ENCODE measurements at regions not wholly inside any gene's neighbourhood (a gene's known extent, or its start where the extent isn't known, plus 50 kb on each side); places are given as distances from the start of the nearest gene placed in this dataset.
"Not testable (repeated sequence)": the region's sequence is repeated elsewhere in the genome, so short reads cannot be mapped to it uniquely, and the experiment has no call there.

DNA sequence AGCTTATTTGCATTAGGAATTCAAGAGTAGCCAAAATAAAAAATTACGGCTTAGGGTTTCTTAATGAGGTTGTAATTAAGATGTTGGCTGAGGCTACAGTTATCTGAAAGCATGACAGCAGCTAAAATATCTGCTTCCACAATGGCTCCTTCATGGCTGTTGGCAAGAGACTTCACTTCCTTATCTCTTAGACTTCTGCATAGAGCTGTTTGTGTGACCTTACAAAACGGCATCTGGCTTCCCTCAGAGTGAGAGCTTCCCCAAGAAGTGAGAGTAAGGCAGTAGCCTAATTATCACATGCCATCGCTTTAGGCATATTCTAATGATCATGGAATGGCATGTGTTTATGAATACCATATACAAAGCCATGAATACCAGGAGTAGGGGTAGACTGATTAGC, 57.6 kb downstream of the CCDC59 start:
- DNase-seq: no peak

DNA sequence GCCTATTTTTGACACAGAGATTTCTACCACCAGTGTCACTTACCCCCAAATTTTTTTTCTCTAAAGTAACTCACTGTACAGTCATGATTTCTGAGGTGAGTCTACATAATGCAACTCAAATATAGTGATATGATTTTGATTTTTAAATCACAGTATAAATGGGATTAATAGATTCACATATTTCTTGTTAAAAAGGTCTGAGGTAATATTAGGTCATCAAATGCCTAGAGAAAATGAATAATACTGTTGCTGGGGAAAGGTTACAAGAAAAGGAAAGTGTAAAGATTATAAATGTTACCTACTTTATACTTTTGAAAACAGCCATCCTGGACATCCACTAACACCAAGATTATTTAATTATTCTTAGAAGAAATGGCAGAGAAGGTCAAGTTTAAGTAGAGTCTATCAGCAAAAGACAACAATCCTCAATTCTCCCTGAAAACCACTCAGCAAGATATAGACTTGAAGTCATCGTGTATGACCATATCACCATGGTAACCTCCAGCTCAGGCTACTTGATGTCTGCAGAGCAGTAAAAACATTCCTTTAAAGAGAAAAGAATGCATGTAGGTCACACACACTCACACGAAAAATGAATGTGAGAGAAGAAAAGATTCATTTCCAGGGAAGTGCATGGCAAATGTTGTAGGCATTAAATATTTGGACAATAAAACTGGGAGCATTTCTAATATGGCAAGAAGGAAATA, 58.7 kb downstream of the CCDC59 start:
- no peak for DNase-seq

DNA sequence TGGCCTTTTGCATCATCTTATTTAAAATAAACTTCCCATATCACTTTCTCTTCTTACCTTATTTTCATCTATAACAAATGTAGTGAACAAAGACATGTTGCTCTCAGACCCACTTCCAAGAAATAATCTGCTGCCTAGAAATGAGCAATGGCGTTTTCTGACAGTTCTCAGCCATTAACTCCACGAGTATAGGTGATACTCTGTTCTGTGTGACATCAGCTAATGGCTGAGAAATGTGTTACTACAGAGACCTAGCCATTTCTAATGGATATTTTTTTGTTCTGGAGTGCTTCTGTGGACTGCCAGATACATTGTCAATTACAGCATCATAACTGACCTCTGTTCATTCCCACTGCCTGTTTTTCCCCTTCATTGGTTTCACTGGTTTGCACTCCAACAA, 67.8 kb downstream of the CCDC59 start:
- no peak for DNase-seq

DNA sequence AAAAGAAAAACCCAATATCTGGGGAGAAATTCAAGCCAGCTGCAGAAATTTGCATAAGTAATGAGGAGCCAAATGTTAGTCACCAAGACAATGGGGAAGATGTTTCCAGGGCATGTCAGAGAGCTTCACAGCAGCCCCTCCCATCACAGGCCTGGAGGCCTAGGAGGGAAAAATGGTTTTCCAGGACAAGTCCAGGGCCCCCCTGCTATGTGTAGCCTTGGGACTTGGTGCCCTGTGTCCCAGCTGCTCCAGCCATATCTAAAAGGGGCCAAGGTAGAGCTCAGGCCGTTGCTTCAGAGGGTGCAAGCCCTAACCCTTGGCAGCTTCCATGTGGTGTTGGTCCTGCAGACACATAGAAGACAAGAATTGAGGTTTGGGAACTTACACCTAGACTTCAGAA, 76.9 kb downstream of the CCDC59 start:
- DNase-seq: not testable (repeated sequence)

DNA sequence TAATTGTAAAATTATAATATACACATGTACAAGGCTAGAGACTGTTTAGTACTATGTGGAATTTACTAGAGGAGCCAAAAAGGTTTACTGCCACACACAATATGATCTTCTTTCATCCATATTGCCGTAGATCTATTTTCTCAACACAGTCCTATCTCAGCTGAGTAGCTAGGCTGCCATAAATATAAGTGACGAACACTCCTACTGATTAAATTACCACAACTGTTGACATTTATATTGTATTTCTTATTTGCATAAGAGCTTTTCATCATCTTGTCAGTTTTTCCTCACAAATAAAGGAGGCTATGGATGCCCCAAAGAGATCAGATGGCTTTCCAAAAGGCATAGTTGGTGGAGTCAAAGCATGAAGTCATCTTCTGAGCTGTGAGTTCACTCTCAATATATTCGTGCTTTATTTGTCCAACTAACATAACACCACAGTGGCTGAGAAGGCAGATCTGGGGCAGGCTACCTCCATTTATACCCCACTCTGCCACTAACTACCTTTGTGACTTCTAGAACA, 78.6 kb downstream of the CCDC59 start:
- peak; percentile 88 for DNase-seq

DNA sequence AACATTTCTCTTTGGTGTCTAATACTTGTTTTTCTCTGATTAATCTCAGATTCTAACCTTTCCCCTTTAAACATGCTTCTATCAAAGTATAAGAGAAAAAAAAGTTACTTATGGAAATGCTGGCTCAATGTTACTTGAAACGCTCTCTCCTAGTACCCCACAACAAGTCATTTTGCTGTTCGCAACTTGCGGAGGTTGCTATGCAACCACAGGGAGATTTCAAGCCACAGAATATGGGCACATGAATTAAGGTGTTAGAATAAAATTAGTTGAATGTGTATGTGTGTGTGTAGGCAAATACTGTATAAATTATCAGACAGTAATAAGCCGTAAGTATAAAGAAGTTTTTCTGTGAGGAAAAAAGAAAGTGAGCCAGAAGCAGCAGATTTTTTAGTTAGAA, 80.6 kb downstream of the CCDC59 start:
- DNase-seq: peak; percentile 26

DNA sequence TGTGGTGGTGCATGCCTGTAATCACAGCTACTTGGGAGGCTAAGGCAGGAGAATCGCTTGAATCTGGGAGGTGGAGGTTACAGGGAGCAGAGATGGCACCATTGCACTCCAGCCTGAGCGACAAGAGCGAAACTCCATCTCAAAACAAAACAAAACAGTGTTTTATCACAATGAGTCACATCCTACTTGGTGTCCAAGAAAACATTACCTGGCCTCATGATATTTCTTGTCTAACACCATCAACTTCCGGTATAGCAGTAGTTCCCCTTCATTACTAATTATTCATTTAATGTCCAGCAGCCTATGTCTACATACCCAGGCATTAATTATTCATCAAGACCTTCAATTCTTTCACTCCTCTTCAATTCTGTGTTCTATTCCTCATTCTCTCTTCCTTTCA, 115.5 kb downstream of the CCDC59 start:
- no peak for DNase-seq

DNA sequence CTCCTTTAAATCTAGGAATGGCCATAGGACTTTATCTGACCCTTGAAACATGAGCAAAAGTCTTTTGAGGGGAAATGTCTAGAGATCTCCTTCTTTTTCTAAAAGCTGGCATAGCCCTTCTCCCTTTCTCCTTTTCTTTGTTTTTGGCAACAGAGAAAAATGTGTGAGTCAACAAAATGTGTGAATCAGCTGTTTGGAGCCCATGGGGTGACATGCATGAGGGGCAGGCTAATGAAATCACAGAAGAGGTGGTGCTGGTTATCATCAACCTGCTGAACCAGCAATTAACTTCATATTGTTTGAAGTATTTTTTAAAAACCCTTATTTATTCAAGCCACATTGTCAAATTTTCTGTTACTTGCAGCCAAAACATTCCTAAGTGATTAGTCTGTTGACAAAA, 132.3 kb downstream of the CCDC59 start:
- no peak for DNase-seq

DNA sequence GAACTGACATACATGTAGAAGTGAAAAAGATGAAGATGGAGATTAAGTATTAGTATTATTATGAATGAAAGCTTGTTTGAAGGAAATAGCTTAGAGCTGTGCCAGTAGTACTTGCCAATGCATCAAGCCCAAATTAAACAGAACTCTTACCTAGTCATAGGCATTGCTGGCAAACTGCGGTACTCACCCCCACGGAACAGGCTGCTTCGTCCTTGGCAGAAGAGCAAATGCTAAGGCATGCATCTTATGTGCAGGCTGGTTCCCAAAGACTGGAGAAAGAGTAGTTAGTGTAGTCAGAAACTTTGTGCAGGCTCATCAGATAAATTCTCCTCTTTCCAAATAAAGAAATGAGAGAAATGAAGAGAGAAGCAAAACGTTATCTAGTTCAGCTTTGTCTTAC, 134.8 kb downstream of the CCDC59 start:
- DNase-seq: no peak

DNA sequence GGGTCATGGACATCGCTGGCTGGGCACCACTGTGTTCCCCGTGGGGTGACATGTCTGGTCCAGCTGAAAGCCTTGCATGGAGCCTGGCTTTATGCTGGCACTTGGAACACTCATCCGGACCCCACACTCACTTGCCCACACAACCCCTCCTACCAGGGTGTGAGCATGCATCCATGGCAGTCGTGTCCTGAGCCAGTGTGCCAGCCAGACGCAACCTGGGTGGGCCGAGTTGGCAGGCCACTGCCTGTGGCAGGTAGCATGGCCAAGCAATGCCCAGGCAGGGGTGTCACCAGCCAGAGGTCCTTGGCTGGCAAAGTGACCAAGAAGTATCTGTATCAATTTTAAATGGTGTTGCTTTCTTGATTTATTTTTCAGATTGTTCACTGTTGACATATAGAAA, 141.7 kb downstream of the CCDC59 start:
- no peak for DNase-seq

DNA sequence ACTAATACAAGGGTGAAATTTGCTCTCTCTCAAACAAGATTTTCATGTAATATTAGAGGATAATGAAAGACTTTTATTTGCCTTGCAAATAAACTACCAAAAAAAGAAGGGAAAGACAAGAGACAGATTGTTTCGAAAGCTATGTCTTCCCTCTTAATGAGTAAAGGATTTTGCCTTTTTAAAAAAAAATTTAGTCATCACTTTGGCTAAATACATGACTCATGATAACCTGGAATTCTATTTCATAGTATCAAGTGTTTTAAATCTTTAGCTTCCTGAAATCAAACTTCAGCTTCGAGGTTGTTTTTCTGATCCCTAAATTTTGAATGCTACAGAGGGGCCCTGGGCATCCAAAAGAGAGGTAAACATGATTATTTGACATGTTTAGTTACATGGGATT, 144.4 kb downstream of the CCDC59 start:
- no peak for DNase-seq

DNA sequence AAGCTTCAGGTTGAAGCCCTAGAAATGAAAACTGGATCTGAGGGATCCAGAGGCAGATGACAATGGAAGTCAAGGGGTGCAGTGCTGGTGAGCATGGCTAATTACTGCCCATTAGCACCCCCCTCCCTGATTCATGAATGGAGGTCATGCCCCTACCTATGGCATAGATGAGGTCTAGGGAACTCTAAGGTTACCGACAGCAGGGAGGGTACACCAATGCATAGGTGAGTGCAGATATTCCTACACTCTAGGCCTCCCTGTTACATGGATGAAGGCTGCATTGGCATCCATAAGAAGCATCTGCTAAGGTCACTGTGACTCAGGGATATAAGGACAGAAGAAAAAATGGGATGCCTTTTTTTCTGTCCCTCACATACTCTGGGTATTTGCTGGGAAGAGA, 147.3 kb downstream of the CCDC59 start:
- DNase-seq: no peak

DNA sequence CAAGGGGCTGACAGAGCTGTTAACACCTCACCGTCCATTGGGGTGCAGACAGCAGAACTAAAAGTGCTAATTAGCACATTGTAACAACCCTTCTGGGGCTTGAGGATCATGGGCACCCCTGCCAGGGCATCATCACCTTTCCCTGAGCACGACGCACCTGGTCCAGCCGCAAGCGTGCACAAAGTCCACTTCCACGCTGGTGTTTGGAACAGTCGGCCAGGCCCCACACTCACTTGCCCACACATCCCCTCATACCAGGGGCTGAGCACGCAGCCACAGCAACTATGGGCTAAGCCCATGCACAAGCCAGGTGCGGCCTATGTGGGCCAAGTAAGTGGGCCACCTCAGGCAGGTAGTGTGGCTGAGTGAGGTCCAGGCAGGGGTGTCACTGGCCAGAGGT, 148.7 kb downstream of the CCDC59 start:
- no peak for DNase-seq

DNA sequence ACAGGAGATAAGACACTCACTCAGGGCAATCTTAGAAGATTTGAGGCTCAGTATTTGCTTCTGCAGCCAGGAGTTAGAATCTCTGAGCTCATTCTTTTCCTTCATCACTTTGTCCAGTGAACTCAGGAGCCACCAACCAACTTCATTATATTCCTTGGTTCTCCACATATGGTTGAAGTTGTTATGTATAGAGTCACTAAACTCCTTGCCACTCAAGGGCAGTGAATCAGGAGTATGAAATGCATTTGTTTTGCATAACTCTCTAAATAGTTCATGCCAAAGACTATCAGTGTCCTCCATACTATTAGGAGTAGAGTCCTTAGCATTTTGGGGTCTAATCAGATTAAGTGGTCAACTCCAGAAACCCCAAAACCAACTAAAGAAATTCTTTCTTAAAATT, 150.6 kb downstream of the CCDC59 start:
- DNase-seq: no peak

DNA sequence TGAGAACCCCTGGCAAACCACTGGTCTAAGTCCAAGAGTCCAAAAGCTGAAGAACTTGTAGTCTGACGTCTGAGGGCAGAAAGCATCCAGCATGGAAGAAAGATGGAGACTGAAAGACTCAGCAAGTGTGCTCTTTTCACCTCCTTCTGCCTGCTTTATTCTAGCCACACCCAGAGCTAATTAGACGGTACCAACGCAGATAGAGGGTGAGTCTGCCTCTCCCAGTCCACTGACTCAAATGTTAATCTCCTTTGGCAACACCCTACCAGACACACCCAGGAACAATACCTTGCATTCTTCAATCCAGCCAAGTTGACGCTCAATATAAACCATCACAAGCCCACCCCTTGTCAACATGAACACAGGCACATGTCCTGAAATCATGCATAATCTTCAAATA, 155.1 kb downstream of the CCDC59 start:
- DNase-seq: no peak

DNA sequence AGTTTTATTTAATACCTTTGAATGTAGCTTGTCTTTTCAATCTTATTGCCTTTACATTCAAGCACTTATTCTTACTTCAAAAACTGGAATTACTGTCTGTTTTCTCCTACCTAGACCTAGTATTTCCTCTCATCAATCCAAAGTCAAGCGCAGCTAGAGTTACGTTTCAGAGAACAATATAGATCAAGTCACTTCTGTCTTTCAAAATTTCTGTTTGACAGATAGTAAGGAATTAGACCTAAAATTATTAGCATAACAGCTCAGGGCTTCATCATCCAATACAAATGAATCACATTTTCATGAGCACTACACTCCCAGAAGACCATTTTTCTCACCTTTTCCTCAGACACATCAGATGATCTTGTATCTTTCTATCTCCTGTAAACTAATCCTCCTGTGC, 170.6 kb downstream of the CCDC59 start:
- DNase-seq: no peak

DNA sequence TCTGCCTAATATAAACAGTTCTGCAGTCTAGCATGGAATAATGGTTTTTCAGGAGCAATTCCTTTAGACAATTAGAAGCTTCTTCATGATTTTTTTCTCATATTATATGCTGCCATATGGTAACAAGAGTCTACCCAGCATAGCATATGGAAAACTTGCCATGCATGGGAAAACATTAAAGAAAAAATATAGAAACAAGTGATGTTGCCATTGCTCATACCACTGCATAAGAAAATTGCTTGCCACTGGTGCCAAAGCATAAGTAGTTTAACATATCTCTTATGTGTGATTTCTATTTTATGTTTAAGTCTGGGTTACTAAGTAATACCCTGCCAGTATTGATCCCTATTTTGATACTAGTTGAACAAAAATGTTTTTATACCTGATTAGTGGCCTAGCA, 171.2 kb downstream of the CCDC59 start:
- DNase-seq: no peak

DNA sequence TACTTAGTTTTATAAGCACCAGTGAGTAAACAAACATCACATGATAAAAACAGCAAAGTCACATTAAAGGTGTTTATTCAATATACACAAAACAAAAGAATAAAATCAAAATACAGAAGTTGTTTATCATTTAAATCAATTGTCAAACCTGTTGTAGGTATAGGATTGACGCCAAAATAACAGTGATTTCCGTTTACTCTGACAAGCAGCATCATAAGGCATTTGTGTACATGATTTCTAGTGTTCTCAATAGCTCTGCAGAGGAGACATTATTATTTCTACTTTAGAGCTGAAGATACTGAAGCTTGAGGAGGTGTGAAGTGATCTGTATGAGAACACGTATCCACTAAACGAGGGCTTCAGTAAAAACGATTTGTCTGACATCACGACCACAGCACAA, 171.9 kb downstream of the CCDC59 start:
- no peak for DNase-seq

DNA sequence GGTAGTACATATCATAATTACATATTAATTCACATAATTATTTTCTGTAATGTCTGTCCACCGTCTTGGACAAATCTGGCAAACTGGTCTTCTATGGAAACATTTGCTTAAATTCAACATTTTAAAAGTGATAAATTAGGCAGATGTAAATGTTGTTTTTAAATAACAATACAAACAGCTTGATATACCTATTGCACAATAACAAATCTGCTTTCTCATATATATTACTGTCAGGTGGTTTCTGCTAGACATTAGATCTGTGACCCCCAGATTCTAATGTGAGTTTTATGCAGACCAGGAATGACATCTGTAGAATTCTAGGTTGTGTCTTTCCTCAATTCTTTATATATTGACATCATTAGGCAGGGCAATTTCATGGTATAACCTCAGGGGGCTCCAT, 173.3 kb downstream of the CCDC59 start:
- DNase-seq: no peak

DNA sequence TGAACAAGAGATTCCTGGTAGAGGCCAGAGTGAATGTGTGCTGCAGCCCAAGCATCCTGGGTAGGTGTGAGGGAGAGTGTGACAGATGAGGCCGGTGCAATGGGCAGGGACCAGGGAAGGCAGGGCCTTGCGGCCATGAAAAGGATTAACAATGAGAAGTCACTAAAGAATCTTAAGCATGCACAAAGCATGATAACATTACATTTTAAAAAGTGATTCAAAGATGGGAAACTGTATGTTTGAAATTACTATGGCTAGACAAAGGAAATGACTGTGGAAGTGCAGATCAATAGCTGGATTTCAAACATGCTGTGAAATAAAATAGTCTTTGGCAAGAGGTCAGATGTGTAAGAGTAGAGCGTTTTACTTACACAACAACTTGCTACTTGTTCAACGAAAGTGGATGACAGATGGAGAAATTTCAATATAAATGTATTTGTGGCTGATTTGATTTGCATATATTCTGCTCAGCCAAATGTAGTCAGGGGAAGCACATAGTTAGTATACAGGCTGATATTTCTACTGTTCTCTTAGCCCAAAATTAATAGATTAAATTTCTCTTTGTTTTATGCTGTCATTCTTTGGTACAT, 175.5 kb downstream of the CCDC59 start:
- no peak for DNase-seq

DNA sequence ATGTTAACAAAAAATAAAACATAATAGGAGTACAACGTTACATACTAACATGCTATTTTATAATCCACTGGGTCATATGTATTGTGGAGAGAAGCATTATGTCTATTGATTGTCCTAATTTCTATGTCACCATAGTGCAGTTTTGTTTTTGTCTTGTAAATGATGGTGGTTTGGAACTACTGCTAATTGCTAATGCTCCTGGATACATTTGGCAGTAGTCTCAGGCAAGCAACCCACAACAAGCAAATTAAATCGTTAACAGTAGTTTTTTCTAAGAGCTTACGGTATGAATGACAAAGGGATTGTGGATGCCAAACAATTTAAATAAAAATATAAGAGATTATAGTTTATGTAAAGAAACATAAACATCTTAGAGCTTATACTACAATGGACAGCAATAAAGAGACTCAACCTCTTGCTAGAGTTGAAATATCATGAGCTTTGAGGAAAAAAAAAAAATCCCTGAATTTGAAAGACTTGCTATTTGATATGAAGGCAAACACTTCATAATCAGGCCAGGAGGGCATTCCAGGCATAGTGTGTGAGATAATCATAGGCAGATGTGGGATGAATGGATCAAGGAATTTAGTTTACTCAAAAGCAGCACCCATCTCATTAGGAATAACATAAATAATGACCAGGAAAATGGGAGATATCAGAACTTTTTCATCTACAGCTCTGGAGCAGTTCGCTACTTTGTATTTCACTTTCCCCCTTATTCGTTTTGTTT, 181.3 kb downstream of the CCDC59 start:
- DNase-seq: no peak

DNA sequence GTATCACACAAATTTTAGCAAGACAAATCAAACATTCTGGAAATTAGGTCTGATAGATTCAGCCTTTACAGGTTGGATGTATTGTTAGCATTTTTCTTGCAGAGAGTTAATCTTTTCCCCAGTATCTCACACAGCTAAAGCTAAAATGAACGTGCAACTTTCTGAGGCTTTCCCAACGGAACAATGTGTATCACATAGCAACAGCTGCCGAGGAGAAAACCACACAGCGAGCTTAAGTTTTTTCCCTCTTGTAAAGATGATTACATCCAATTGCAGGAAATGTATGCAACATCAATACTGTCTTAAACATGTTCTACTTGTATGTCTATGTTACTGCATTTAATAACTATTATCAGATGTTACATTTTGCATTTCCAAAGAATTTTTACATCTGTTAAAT, 182.2 kb downstream of the CCDC59 start:
- DNase-seq: peak; percentile 36

DNA sequence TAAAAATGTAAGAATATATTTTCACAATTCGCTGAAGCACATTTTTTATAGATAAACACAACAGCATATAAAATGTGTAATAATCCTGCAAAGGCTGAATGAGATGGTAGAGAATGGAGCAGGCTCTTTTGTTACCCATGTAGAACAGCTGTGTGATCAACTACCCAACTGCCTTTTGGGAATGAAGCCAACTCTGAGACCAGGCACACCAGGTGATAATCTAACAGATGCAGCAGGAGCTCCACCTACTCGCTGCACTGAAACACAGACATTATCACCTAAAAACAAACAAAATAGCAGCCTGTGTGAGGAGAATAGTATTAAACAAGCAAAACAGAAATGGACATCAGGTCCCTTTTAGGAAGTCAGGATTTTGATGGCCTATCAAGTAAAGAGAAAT, 183.3 kb downstream of the CCDC59 start:
- peak; percentile 97 for DNase-seq

DNA sequence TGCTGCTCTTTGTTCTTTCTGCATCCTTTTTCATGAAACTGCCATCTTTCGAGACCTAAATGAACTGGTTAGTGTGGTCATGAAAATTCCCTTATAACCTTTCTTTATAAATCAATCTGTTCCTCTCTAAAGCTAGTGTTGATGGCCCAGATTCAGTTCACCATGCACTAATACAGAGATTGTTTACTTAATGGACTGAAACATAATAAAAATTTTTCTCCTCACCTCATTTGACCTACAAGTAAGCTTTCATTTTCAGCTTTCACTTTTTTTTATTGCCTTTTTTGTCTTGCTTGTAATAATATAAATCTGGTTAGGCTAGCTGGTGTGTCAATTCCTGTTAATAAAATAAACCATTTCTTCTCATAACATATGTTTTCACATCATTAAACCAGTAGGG, 183.8 kb downstream of the CCDC59 start:
- peak; percentile 73 for DNase-seq
